HG03175 (cell line): ENCODE measurements at regions not wholly inside any gene's neighbourhood (a gene's known extent, or its start where the extent isn't known, plus 50 kb on each side); places are given as distances from the start of the nearest gene placed in this dataset.

ENCODE experiments used
- ATAC-seq: cut with Tn5 transposase; IDR thresholded peaks from one replicate; pipeline ENCODE4 v1.9.1; 2021; ENCODE audit warnings: mild to moderate bottlenecking, moderate library complexity; ENCODE audit not compliant: unreplicated experiment

DNA sequence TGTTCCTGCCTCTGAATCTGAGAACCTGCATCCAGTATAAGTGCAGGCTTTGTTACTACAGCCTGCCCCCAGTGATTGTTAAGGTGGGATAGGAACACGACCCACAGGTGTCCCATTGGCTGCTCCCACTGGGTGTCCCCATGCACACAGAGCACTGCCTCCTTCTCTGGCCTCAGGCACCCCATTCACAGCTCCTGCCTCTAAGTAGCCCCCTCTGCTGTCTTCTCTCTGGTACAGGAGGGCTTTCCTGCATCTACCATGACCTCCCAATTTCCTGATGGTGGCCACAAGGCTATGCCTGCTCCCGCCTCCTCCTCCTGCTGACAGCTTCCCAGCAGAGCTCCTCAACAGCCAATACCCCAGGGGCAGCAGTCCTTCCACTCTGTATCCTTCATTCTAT is 238.6 kb upstream of the TMC3 start:
- ATAC-seq = no peak

DNA sequence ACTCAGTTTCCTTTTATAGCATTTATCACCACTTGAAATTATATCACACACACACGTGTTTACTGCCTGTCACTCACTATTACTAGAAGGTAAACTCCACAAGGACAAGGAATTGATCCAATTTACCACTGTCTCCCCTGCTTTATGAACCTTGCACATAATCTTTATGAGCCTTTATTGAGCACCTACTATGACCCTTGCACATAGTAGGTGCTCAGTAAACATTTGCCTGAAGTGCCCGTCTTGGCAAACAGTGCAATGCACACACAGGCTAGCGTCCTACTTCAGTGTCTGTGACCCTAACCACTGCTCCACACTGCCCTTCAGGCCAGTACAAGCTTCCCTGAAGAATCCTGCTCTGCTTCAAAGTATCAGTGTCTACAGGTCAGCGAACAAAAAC is 237.7 kb upstream of the TMC3 start:
- ATAC-seq = no peak

- ATAC-seq = no peak
Observed at GRCh38 chr15:81608309-81608829, 234.4 kb upstream of the TMC3 start.

DNA sequence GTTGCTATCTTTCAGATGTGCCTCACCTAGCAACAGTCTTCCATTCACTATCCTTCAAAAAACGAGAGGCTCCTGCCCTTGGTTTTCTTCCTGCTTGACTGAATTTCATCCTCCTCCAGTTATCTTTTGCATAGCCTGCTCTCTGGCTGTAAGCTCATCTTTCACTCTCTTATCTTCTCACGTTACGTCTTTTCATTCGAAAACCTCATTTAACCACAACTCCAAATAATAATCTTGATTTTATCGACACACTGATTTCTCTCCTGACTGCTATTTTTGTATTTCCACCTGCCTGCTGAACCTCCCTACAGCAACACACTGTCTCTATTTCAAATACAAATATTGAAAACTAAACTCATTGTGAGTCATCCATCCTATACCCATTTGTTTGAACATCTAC is 230.7 kb upstream of the TMC3 start:
- ATAC-seq = no peak

GRCh38 chr15:81596159-81596865 is 222.3 kb upstream of the TMC3 start:
- no peak for ATAC-seq

- ATAC-seq = no peak
Observed at GRCh38 chr15:81595752-81596151, 221.7 kb upstream of the TMC3 start.

DNA sequence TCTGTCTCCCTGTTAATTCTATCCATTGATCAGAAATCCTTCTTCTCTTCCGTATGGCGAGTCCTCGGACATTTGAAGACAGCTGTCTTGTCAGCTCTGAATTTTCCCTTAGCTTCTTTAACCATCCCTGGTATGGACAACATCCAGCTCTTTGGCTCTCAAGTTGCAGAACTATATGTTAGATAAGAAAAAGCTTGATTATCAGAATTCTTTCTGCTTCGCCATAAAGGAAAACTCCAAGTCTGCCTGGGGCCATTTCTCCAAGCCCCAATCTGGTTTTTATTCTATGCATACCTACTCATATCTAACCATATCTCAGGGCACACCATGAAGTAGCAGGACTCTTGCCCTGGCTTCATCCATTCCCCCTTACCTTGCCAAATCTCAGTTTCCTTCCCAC is 215.7 kb upstream of the TMC3 start:
- no peak for ATAC-seq

- ATAC-seq = no peak
Observed at GRCh38 chr15:81575436-81576123, 201.6 kb upstream of the TMC3 start.

GRCh38 chr15:81573098-81573746 is 199.2 kb upstream of the TMC3 start:
- ATAC-seq = no peak

- ATAC-seq = no peak
Observed at GRCh38 chr15:81572190-81572589, 198.2 kb upstream of the TMC3 start.

DNA sequence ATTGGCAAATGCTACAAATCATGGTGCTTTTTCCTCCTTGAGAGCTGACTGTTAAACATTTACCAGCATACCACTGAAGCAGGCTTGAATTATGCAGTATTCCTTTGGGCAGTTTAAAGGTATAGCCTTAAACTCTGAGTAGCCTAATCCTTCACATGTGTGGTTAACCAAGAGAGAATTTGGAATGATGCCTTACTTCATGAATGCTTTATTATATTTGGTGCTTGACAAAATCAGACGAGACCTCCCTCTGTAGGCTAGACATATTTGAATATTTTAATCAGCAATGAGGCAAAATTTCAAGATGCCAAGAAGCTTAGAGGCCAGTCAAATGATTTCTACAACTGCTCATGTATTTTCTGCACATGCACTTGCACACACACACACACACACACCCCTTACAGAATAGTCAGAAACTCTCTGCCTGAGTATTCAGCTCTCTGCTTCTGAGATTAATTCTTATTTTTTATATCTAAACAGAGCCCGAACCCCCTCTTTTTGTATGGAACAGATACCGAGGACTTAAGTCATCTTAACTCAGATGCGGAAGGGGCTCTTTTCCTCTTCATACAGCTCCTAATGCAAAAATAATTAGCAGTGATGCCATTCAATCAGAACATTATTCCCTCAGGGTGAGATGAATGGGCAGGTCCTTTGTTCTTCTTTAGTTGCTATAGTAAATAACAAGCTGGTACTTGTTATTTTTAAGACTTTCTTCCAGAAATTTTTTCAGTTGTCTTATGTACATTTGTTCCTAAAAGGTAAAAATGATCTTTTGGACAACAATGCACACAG is 195.5 kb upstream of the TMC3 start:
- no peak for ATAC-seq

GRCh38 chr15:81567924-81568323 is 193.9 kb upstream of the TMC3 start:
- no peak for ATAC-seq

- ATAC-seq = no peak
Observed at GRCh38 chr15:81562986-81563385, 189.0 kb upstream of the TMC3 start.

- no peak for ATAC-seq
Observed at GRCh38 chr15:81560405-81560804, 186.4 kb upstream of the TMC3 start.

- ATAC-seq = no peak
Observed at GRCh38 chr15:81558056-81558455, 184.0 kb upstream of the TMC3 start.

DNA sequence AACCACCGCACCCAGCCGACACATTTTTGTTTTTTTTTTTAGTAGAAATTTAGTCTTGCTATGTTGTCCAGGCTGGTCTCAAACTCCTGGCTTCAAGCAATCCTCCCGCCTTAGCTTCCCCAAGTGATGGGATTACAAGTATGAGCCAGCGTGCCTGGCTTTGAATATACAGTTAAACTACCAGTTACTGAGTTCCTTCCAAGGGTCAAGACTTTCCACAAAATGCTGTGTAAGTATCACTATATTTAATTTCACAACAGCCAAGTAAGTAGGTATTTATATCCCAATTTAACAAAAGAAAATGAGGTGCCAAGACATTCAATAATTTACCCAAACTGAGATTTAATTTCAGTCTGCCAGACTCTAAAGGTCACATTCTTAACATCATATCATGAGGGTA is 181.3 kb upstream of the TMC3 start:
- no peak for ATAC-seq

DNA sequence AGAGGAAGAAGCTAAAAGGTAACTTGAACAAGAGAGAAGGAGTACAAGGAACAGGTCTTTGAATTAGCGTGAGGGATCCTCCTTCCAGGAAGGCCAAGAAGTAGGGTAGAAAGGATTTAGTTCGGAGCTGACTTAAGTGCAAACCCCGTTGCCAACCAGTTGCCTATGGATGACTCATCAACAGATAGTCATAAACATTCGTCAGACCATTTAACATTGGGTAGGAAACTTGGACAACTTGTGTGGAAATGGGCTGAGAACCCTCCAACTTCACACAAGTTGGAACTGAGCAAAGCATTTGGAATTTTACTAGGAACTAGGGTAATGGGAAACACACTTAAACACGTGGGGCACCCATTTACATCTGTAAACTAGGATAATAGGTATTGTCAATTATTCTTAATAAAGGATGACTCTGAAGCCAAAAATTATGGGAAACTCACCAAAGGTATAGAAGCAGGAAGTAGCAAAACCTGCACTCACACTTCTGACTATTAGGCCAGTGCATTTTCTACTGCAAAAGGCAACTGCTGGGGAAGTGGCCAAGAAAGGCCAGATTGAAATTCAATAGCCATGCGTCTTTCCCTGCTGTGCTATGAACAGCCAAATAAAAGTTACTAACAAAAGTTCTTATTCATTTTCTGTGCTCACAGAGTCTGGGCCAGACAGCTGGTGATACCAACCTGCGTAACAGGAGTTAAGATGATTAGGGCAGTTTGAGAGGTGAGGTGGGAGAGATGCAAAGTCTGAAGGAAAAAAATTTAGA is 174.5 kb upstream of the TMC3 start:
- ATAC-seq = no peak

- ATAC-seq = no peak
Observed at GRCh38 chr15:81547521-81548132, 173.6 kb upstream of the TMC3 start.

GRCh38 chr15:81544385-81544784 is 170.4 kb upstream of the TMC3 start:
- no peak for ATAC-seq

- ATAC-seq = no peak
Observed at GRCh38 chr15:81540909-81541308, 166.9 kb upstream of the TMC3 start.
